GM18511 (cell line): ENCODE measurements at regions not wholly inside any gene's neighbourhood (a gene's known extent, or its start where the extent isn't known, plus 50 kb on each side); places are given as distances from the start of the nearest gene placed in this dataset.

ENCODE experiments used
- ATAC-seq: cut with Tn5 transposase; IDR thresholded peaks from one replicate; pipeline ENCODE4 v1.9.1; 2021; ENCODE audit warnings: mild to moderate bottlenecking, moderate library complexity; ENCODE audit not compliant: unreplicated experiment

- no peak for ATAC-seq
These were observed 61.9 kb upstream of the CIBAR2 start for GRCh38 chr16:85173981-85174751.

- ATAC-seq, result no peak
These were observed 62.8 kb upstream of the CIBAR2 start for GRCh38 chr16:85174871-85175723.

DNA sequence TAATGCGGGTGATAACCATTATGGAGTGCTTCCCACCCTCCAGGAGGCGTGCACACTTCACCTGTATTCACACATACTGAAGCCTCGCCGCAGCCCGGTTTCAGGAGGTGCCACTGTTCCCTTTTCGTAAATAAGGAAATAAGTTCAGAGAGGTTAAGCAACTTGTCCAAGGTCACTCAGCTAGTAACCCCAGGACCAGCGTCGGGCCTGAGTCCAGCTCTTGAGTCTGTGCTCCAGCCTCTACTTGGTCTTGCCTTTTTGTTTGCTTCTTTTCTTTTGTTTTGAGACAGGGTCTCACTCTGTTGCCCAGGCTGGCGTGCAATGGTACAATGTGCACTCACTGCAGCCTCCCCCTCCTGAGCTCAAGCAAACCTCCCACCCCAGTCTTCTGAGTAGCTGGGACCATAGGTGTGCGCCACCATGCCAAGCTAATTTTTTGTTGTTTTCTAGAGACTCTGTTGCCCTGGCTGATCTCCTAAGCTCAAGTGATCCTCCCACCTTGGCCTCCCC is 63.5 kb upstream of the CIBAR2 start:
- ATAC-seq, result no peak

DNA sequence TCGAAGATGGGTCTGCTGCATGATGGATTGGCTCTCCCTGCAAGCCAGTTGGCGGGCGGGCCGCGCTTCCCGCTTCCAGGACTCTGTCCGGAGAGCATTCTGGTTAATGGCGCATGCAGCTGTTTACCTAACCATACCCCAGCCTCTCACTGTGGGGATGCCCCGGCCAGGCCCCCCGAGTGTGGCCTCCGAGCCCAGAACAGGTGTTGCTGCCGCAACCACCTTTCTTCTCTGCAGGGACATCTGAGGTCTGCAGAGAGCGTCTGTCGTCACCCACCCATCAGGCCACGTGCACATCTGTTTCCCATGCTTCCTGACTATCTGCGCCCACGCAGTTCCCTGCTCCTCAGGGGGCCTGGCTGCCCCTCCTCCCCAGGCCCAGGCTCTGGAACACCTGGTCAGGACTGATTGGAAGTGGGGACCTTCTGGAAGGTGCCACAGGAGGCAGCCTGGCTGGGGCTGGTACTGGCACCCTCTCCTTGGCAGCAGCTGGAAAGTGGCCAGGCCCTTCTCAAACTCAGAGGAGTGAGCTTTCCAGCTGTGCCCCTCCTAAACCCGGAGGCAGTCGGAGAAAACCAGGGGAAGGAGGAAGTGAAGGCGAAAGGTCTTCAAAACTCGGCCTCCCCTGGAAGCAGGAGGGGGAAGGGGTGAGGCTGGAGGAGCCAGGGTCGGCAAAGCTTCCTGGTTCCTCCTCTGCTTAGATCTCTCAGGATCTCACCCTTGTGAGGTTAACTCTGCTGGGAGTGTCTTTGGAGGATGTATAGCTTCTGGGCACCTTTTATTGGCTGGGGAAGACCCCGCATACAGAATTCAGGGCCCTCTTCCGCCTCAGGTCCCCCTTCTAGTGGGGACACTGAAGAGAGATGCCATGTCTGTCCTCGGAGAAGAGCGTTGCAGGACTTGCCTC is 64.5 kb upstream of the CIBAR2 start:
- no peak for ATAC-seq

GRCh38 chr16:85177448-85177846 is 65.2 kb upstream of the CIBAR2 start:
- no peak for ATAC-seq

DNA sequence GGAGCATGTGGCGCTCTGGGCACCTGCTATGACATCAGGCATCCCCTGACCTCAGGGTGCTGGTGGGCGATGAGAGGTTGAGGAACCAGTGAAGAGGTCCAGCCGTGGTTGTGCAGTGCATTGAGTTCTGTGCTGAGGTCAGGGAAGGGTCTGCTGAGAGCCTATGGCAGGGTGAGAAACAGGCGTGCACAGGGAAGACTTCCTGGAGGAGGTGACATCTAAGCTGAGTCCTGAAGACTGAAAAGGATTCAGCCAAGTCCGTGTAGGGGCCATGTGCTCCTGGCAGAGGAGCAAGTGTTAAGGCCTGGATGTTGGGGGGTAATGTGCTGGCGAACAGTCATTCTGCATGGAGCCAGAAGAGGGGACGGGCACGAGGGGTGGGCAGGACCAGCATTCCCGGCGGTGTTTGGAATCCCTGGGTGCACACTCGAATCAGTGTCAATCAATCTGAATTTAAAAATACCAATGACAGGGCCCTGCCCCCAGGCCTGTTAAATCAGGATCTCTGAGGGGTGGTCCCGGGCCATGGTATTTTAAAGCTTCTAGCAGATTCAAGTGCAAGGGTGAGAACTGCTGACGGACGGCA is 65.8 kb upstream of the CIBAR2 start:
- no peak for ATAC-seq

DNA sequence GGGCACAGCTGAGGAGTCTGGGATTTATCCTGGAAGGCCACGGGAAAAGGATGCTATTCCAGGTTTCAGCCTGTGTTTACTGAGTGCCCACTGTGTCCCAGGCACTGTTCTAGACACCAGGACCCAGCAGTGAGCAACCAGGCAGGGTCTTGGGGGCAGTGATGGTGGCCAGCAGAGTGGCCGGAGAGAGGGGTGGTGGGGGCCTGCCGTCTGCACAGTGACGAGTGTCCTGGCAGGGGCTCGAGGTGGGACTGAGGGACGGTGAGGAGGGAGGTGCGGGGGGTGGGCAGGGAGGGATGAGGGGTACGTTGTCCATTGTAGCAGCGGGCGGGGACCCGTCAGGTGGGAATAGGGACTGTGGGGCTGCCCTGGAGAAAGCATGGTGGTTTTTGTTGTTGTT is 66.3 kb upstream of the CIBAR2 start:
- ATAC-seq, result no peak

DNA sequence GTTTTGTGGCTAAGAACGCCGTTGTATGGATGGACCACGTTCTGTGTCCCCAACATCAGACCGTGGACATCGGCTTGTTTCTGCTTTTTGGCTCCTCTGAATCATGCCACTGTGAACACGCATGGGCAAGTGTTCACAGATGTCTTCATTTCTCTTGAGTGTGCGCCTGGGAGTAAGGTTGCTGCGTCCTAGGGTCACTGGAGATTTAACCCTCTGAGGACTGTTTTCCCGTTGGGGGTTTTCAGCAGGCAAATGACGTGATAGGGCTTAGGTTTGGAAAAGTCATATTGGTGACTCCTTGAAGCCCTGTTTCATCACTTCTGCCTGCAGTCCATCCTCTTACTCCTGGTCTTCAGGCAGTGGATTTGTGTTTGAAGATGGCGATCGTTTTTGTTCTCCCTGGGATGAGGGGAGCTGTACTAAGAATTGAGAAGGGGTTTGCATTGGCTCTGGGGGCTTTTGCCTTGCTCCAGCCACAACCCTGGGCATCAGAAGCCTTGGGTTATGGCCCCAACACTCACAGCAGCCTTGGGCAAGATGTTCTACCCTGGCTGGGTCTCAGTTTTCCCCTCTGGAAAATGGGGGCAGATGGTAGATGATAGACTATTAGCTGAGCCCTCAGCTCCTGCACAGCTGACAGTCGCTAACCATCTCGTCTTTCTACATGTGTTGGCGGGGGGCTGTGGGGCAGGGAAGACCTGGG is 67.2 kb upstream of the CIBAR2 start:
- no peak for ATAC-seq

GRCh38 chr16:85180047-85180826 is 68.0 kb upstream of the CIBAR2 start:
- ATAC-seq, result no peak

DNA sequence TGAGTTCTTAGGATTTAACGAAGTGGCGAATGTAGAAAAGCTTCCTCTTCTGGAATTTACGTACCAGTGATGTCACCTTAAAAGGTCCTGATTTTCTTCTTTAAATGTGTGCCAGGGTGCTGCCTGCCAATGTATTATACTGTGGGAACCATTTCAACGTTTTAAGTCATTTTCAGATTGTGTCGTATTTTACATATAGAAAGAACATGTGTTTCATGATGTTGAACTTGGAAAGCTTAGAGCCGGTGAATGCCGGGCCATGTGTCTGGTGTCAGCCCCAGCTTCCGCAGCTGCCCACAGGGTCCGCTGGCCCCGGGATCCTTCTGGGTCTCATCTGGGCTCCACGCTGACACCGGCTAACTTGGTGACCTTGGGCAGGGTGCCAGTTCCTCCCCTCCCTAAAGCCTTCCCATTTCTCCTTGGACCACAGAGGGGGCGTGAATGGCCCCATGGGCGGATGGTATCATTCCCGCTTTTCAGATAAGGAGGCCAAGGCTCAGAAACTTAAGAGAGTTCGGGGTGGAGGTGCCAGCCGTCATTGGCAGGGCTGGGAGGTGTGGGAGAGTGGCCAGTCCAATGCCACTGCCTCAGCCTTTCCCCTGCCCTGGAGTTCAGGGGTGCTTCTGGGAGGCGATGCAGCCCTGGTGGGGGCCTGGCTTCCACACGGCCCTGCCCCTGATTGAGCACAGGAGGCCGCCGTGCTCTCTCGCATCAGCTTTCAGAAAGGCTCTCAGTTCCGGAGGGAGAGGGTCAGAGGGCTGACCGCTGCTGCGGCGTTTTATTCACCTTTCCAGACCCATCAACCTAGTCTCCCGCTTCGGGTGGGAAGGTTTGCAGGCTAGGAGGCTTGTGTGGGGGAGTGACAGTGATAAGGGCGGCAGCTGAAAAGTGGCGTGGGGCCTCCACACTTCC is 68.8 kb upstream of the CIBAR2 start:
- no peak for ATAC-seq

DNA sequence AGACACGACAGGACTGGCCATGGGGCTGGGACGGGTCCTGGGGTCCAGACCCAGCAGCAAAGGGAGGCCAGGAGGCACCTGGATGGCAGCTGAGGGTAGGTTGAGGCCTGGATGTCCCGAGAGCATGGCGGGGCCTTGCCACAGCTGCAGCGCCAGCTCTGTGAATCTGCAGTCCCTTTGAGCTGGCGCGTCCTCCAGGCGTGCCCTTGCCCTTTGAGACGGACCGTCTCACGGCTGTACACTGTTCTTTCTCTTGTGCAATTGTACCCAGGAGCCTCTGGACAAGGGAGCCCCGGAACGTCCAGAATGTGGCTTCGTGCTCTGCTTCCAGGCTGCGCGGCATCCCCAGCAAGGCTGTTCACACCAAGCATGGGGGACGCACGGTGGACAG is 69.5 kb upstream of the CIBAR2 start:
- no peak for ATAC-seq

- ATAC-seq, result no peak
These were observed 70.0 kb upstream of the CIBAR2 start for GRCh38 chr16:85182286-85182685.

GRCh38 chr16:85182774-85183173 is 70.5 kb upstream of the CIBAR2 start:
- ATAC-seq, result no peak

- no peak for ATAC-seq
These were observed 71.3 kb upstream of the CIBAR2 start for GRCh38 chr16:85183564-85183963.

DNA sequence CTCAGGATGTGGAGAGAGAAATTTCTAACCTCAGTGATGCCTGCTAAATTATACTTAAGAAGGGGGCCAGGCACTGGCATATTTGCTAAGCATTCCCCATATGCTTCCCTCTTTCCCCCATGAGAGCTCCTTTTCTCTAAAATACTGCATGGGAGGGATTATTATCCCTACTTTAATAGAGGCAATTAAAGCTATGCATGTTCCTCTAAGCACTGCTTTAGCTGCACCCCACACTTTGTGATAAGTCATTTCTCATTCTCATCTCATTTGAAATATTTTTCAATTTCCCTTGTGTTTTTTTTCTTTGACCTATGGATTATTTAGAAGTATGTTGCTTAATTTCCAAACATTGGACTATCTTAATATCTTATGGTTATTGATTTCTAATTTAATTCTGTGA is 72.1 kb upstream of the CIBAR2 start:
- ATAC-seq, result no peak

DNA sequence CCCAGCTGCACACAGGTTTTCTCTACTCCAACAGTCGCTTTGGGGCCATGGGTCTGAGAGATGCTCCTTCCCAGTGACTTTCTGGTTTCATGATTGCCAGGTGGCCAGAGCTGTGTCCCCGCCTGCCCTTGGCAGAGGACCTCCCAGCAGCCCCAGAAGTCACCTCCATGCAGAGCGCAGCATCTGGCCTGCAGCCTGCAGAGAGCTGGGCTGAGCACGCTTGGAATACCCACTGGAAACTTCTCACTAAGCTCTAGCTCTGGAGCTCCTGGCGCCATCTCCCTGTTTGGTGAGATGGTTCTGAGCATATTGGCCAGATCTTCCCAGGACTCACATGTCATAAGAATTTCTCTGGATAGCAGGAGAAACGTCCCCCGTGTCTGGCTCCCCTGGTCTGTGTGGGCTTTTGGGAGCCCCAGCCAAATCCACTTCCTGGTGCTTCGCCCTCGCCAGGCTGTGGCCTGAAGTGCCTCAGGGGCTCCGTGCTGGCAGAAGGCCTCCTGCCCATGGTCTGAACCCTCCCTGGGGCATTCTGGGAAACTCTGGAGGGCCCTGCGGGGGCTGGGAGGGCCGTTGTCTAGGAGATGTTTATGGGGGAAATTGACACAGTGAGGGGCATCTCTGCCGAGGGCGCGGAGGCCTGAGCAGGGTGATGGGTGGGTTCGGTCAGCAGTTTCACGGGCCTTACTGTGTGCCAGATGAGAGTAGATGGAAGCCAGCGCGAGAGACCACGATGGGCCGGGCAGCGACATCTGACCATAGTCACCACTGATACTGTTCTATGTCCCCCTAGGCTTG is 73.2 kb upstream of the CIBAR2 start:
- ATAC-seq, result no peak

DNA sequence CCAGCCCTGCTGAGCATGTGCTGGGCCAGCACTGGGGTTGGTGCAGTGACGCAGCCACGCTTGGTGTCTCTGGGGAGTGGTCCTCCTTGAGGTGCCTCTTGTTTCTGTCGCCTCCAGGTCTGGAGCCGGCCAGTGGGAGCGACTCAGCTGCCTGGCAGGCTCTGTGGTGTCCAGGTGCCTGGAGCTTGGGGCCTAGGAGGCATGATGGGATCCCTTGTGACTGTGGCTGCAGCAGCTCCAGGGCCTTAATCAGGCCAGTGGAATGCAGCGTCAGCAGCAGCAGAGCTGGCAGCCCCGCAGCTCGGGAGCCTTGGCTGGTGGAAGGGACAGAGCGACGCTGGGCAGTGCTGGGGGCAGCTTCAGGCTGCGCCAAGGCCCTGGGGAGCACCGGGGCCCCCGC is 74.7 kb upstream of the CIBAR2 start:
- ATAC-seq, result no peak
